DND-41 (cell line): ENCODE measurements at regions not wholly inside any gene's neighbourhood (a gene's known extent, or its start where the extent isn't known, plus 50 kb on each side); places are given as distances from the start of the nearest gene placed in this dataset.

Experiments used
- ATAC-seq: fragments of 200-7000 bp; cut with Tn5 transposase; 3 replicates; pipeline ENCODE4 v1.9.1; 2021; ENCODE audit warnings: low read depth; ENCODE audit not compliant: insufficient read depth
- DNase-seq: peaks from one replicate; pipeline ENCODE4 v3.0.0-alpha.2; 2020
- H2AFZ ChIP-seq: 2 replicates; pipeline ENCODE4 v1.6.0; 2012; ENCODE audit warnings: low read depth, low read length
- H3K27ac ChIP-seq: 2 replicates; pipeline ENCODE4 v1.5.1; 2012; ENCODE audit warnings: low read length, inconsistent platforms
- H3K27me3 ChIP-seq: fragments of 200-600 bp; sonication (generic); 2 replicates; pipeline ENCODE4 v1.6.0; 2012; ENCODE audit warnings: low read length, mild to moderate bottlenecking, inconsistent platforms; ENCODE audit not compliant: insufficient read depth, poor library complexity
- H3K36me3 ChIP-seq: 2 replicates; pipeline ENCODE4 v1.5.1; 2012; ENCODE audit warnings: low read length, inconsistent platforms; ENCODE audit not compliant: insufficient read depth
- H3K4me1 ChIP-seq: 2 replicates; pipeline ENCODE4 v1.5.1; 2012; ENCODE audit warnings: mild to moderate bottlenecking, low read length; ENCODE audit not compliant: insufficient read depth
- H3K4me2 ChIP-seq: 2 replicates; pipeline ENCODE4 v1.6.0; 2012; ENCODE audit warnings: mild to moderate bottlenecking, moderate library complexity, low read length, inconsistent platforms; ENCODE audit not compliant: insufficient read depth
- H3K4me3 ChIP-seq, 2 experiments: fragments of 200-600 bp in 1 of 2; shearing (Covaris generic) in 1 of 2; 2 replicates each; pipeline ENCODE4 v1.5.1; 2012 to 2016; ENCODE audit warnings: inconsistent platforms in 2 of 2, low read length in 2 of 2, mild to moderate bottlenecking in 2 of 2, low read depth in 1 of 2, moderate library complexity in 1 of 2
- H3K79me2 ChIP-seq: 2 replicates; pipeline ENCODE4 v1.6.0; 2012; ENCODE audit warnings: low read length, inconsistent platforms; ENCODE audit not compliant: insufficient read depth
- H3K9ac ChIP-seq: 2 replicates; pipeline ENCODE4 v1.6.0; 2012; ENCODE audit warnings: low read depth, mild to moderate bottlenecking, inconsistent platforms, low read length, moderate library complexity
- H3K9me3 ChIP-seq: 2 replicates; pipeline ENCODE4 v1.5.1; 2012; ENCODE audit warnings: low read length, moderate library complexity, mild to moderate bottlenecking, inconsistent platforms; ENCODE audit not compliant: insufficient read depth, severe bottlenecking
- H4K20me1 ChIP-seq: 2 replicates; pipeline ENCODE4 v1.6.0; 2012; ENCODE audit warnings: low read length; ENCODE audit not compliant: insufficient read depth
- EZH2 ChIP-seq: IDR thresholded peaks from 3 replicates; pipeline ENCODE4 v1.6.1; 2012; ENCODE audit warnings: borderline replicate concordance, low read depth, mild to moderate bottlenecking, moderate library complexity, low read length, inconsistent platforms; ENCODE audit not compliant: severe bottlenecking
- TF ChIP-seq, protein P1 (sequence below): IDR thresholded peaks from 2 replicates; pipeline ENCODE4 v1.5.1; 2012; ENCODE audit warnings: borderline replicate concordance, low read length, moderate library complexity, mild to moderate bottlenecking; ENCODE audit not compliant: poor library complexity, severe bottlenecking; ENCODE audit errors: extremely low read depth

DNA sequence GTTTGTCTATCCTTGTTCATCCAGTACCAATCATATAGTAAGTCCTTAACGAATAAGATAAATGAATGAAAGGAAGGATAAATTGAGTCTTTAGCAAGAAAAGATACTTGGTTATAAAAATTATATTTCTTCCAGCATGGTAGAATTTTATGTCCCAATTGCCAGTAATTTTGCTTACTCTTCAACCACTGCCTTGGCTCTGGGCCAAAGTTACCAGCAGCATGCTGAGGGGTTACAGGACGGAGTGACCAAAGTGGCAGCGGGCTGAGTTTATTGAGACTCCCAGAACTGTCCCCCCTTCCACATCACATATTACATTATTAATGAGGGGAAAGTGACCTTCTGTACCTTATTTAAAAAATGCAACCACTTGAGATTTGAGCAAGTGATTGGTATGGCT, 121.7 kb downstream of the RASGEF1B start:
- no peak overlapping the region for H3K9ac ChIP-seq
- ATAC-seq (no peak), DNase-seq (no peak)
- H3K9me3 ChIP-seq, result no peaks in the 10 kb centered on the region
- H3K27ac ChIP-seq, result no peak overlapping the region
- H4K20me1 ChIP-seq, result no peaks in the 10 kb centered on the region
- no peaks in the 10 kb centered on the region for H3K27me3 ChIP-seq
- H3K79me2 ChIP-seq, result no peaks in the 10 kb centered on the region
- no peak overlapping the region for H3K4me2 ChIP-seq
- no peaks in the 10 kb centered on the region for H3K36me3 ChIP-seq
- no peak overlapping the region for H2AFZ ChIP-seq
- TF ChIP-seq, protein P1, sequence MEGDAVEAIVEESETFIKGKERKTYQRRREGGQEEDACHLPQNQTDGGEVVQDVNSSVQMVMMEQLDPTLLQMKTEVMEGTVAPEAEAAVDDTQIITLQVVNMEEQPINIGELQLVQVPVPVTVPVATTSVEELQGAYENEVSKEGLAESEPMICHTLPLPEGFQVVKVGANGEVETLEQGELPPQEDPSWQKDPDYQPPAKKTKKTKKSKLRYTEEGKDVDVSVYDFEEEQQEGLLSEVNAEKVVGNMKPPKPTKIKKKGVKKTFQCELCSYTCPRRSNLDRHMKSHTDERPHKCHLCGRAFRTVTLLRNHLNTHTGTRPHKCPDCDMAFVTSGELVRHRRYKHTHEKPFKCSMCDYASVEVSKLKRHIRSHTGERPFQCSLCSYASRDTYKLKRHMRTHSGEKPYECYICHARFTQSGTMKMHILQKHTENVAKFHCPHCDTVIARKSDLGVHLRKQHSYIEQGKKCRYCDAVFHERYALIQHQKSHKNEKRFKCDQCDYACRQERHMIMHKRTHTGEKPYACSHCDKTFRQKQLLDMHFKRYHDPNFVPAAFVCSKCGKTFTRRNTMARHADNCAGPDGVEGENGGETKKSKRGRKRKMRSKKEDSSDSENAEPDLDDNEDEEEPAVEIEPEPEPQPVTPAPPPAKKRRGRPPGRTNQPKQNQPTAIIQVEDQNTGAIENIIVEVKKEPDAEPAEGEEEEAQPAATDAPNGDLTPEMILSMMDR, result no peak
- TF ChIP-seq EZH2, result no peak
- no peak overlapping the region for H3K4me3 ChIP-seq
- no peaks in the 10 kb centered on the region for H3K4me1 ChIP-seq

DNA sequence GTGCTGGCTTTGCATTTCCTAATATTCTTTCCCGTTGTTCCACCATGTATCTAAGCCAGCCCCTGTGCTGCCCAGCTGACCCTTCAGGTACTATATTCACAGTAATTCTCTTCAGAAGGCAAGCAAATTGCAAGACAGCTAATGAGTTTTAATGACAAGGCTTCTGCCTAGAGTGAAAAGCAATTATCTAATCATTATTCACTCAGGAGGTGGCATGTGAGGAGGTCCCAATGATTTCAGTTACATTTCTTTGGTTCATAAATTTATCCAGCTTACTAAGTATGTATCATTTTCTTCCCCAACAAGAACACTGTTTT, 123.0 kb downstream of the RASGEF1B start:
- H3K27ac ChIP-seq, result no peak overlapping the region
- H3K27me3 ChIP-seq, result no peaks in the 10 kb centered on the region
- no peaks in the 10 kb centered on the region for H4K20me1 ChIP-seq
- H3K4me3 ChIP-seq, result no peak overlapping the region
- no peak overlapping the region for H3K9ac ChIP-seq
- H3K4me1 ChIP-seq, result no peaks in the 10 kb centered on the region
- no peaks in the 10 kb centered on the region for H3K9me3 ChIP-seq
- no peak overlapping the region for H2AFZ ChIP-seq
- DNase-seq, result no peak
- H3K36me3 ChIP-seq, result no peaks in the 10 kb centered on the region
- no peak for ATAC-seq
- H3K4me2 ChIP-seq, result no peak overlapping the region
- TF ChIP-seq, protein P1, result no peak
- TF ChIP-seq EZH2, result no peak
- no peaks in the 10 kb centered on the region for H3K79me2 ChIP-seq

DNA sequence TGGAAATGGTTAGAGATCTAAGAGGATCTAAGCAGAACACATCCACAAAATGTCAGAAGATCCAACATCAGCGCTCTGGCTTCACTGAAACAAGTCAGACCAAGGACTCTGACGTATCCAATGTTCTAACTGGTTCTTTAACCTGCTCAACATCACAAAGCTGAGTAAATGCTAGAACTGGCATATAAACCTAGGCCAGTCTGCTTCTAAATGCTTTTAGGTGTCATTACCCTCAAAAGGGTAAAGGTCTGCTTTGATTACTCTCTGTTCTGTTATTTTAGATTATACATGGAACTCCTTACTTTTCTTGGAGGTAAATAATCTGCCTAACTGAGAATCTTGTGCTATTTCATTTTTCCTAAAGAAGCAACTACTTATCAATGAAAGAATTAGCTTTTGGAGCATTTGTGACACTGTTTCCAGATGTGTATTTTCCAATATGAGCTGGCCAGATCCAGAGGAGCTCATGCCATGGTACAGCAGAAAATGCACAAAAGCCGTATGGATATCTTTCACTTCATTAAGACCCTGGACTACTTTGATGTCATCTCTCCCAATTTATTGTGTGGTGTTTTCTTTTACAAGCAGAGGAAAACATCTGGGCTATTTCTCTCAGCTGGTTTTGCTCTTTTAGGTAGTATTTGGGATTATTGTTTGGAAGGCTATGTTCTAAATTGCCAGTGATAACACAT, 123.5 kb downstream of the RASGEF1B start:
- no peak for ATAC-seq
- Histone ChIP-seq H3K27ac (no peak overlapping the region), H3K36me3 (no peaks in the 10 kb centered on the region), H3K9me3 (no peaks in the 10 kb centered on the region), H3K4me2 (no peak overlapping the region), H3K9ac (no peak overlapping the region), H3K27me3 (no peaks in the 10 kb centered on the region), H4K20me1 (no peaks in the 10 kb centered on the region), H3K79me2 (no peaks in the 10 kb centered on the region), H3K4me1 (no peaks in the 10 kb centered on the region), H2AFZ (no peak overlapping the region), H3K4me3 (no peak overlapping the region)
- TF ChIP-seq EZH2, result no peak
- TF ChIP-seq, protein P1, result no peak
- no peak for DNase-seq

DNA sequence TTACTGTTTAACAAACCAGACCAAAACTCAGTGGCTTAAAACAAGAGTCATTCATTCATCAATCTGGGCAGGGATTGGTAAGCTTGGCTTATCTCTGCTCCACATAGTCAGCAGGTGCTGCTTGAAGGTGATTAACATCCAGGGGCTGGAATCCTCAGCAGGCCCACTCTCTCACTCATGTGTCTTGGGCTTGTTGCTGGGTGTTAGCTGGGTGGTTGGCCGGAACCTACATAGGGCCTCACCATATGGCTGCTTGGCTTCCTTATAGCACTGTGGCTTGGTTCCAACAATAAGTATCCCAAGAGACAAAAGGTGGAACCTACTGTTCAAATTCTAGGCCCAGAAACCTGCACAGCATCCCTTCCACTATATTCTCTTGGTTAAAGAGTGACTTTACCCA, 125.0 kb downstream of the RASGEF1B start:
- Histone ChIP-seq H3K9me3 (no peaks in the 10 kb centered on the region), H3K9ac (no peak overlapping the region), H3K79me2 (no peaks in the 10 kb centered on the region), H3K4me3 (no peak overlapping the region), H3K4me1 (no peaks in the 10 kb centered on the region), H4K20me1 (no peaks in the 10 kb centered on the region), H3K4me2 (no peak overlapping the region), H2AFZ (no peak overlapping the region), H3K36me3 (no peaks in the 10 kb centered on the region), H3K27me3 (no peaks in the 10 kb centered on the region), H3K27ac (no peak overlapping the region)
- DNase-seq, result no peak
- no peak for TF ChIP-seq EZH2
- TF ChIP-seq, protein P1, result no peak
- ATAC-seq, result no peak
